OCI-LY3 (cell line): ENCODE measurements at regions not wholly inside any gene's neighbourhood (a gene's known extent, or its start where the extent isn't known, plus 50 kb on each side); places are given as distances from the start of the nearest gene placed in this dataset.
A peak's percentile ranks its signal among the peaks of the same experiment; 100 is the strongest.

ENCODE experiments used
- H2AFZ ChIP-seq: fragments of 200-600, 300-600 bp; shearing (Covaris generic); 2 replicates; pipeline ENCODE4 v1.6.0; 2014; ENCODE audit warnings: antibody characterized with exemption, low read depth, low read length
- H3K27ac ChIP-seq: fragments of 200-600, 300-600 bp; sonication (generic); 2 replicates; pipeline ENCODE4 v1.5.1; 2014; ENCODE audit warnings: mild to moderate bottlenecking, low read length, moderate library complexity, mixed read lengths
- H3K27me3 ChIP-seq: fragments of 200-600, 300-600 bp; sonication (generic); 2 replicates; pipeline ENCODE4 v1.6.1; 2014; ENCODE audit warnings: low read depth, low read length, mixed read lengths
- H3K36me3 ChIP-seq: fragments of 200-600, 300-600 bp; sonication (generic); replicated peaks from 2 replicates; pipeline ENCODE3; 2014; ENCODE audit warnings: low read depth, low read length, mixed read lengths
- H3K4me1 ChIP-seq: fragments of 300-600, 200-600 bp; sonication (generic); 2 replicates; pipeline ENCODE4 v1.6.1; 2014; ENCODE audit warnings: low read length, mixed read lengths
- H3K4me2 ChIP-seq: fragments of 200-600, 300-600 bp; sonication (generic); 2 replicates; pipeline ENCODE4 v1.6.1; 2014; ENCODE audit warnings: low read length, mixed read lengths
- H3K4me3 ChIP-seq: fragments of 300-600, 200-600 bp; sonication (generic); 2 replicates; pipeline ENCODE4 v1.5.1; 2014; ENCODE audit warnings: antibody characterized with exemption, mild to moderate bottlenecking, low read length, moderate library complexity
- H3K79me2 ChIP-seq: fragments of 300-600, 200-600 bp; shearing (Covaris generic); 2 replicates; pipeline ENCODE4 v1.6.1; 2014; ENCODE audit warnings: mild to moderate bottlenecking, low read length, mixed read lengths
- H3K9ac ChIP-seq: fragments of 300-600, 200-600 bp; shearing (Covaris generic); 2 replicates; pipeline ENCODE4 v1.6.0; 2014; ENCODE audit warnings: mild to moderate bottlenecking, low read length, moderate library complexity
- H3K9me3 ChIP-seq: fragments of 200-600, 300-600 bp; shearing (Covaris generic); 2 replicates; pipeline ENCODE4 v1.6.1; 2014; ENCODE audit warnings: low read length, mixed read lengths; ENCODE audit not compliant: insufficient read depth
- H4K20me1 ChIP-seq: fragments of 200-600, 300-600 bp; sonication (generic); 2 replicates; pipeline ENCODE4 v1.6.1; 2016; ENCODE audit warnings: low read length, mixed read lengths; ENCODE audit not compliant: insufficient read depth
- EZH2phosphoT487 ChIP-seq: fragments of 200-600 bp; shearing (Covaris generic); IDR thresholded peaks from 2 replicates; pipeline ENCODE4 v1.6.1; 2018; ENCODE audit warnings: antibody characterized with exemption, mixed run types, low read depth
- TF ChIP-seq, protein P1 (sequence below): fragments of 200-600, 300-600 bp; sonication (generic); IDR thresholded peaks from 2 replicates; pipeline ENCODE4 v1.5.1; 2014; ENCODE audit warnings: antibody characterized with exemption, low read length, low read depth

DNA sequence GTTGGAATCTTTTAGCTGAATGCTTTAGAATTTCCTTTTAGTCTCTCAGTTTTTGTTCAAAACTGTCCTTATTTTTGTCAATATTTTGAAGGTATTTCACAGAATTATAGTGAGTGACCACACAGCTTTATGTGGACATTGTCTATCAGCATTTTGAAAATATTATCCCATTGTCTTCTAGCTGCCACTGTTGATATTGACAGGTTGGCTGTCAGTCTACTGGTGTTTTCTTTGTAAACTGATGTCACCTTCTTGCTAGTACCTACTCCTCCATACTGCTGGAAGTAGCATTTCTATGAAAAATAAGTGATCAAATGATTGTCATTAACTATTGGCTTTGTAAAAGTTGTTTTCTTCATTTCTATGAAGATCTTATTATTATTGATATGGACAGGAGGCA lies 256.8 kb downstream of the KLF12 start:
- Histone ChIP-seq H3K36me3 (peaks cover 11% of the 10 kb centered on the region), H3K9ac (no peak overlapping the region), H3K9me3 (peaks cover 10% of the 10 kb centered on the region; the same call in 1 of the 2 replicates), H3K27me3 (no peaks in the 10 kb centered on the region), H3K79me2 (no peaks in the 10 kb centered on the region; the same call in 1 of the 2 replicates), H3K4me3 (no peak overlapping the region), H3K4me1 (peaks cover 44% of the 10 kb centered on the region), H3K4me2 (no peak overlapping the region), H2AFZ (no peak overlapping the region), H3K27ac (no peak overlapping the region), H4K20me1 (no peaks in the 10 kb centered on the region)
- TF ChIP-seq EZH2phosphoT487: no peak
- TF ChIP-seq, protein P1, sequence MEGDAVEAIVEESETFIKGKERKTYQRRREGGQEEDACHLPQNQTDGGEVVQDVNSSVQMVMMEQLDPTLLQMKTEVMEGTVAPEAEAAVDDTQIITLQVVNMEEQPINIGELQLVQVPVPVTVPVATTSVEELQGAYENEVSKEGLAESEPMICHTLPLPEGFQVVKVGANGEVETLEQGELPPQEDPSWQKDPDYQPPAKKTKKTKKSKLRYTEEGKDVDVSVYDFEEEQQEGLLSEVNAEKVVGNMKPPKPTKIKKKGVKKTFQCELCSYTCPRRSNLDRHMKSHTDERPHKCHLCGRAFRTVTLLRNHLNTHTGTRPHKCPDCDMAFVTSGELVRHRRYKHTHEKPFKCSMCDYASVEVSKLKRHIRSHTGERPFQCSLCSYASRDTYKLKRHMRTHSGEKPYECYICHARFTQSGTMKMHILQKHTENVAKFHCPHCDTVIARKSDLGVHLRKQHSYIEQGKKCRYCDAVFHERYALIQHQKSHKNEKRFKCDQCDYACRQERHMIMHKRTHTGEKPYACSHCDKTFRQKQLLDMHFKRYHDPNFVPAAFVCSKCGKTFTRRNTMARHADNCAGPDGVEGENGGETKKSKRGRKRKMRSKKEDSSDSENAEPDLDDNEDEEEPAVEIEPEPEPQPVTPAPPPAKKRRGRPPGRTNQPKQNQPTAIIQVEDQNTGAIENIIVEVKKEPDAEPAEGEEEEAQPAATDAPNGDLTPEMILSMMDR: no peak

DNA sequence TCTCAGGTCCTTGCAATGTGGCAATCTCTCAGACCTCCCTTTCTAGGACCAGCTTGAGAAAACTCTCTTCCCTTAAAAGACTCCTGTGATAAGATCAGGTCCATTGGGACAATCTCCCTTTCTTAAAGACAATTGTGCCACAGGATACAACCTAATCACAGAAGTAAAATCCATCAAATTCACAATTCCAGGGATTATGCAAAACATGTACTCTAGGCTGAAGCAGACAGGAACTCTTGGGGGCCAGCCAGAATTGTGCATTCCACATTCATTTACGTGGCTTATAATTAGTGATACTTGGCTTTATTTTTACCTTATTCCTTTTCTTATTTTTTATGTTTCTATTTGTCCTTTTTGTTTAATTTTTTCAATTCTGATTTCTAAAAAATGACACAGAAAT lies 257.9 kb downstream of the KLF12 start:
- peak overlapping the region; percentile 94 for H3K27ac ChIP-seq
- TF ChIP-seq, protein P1: no peak
- no peak for TF ChIP-seq EZH2phosphoT487
- H3K9ac ChIP-seq: peak overlapping the region; percentile 59; the same call in 1 of the 2 replicates
- peak overlapping the region; percentile 70; the same call in 1 of the 2 replicates for H3K4me2 ChIP-seq
- peaks cover 10% of the 10 kb centered on the region; the same call in 1 of the 2 replicates for H3K9me3 ChIP-seq
- no peak overlapping the region for H3K4me3 ChIP-seq
- peaks cover 54% of the 10 kb centered on the region for H3K4me1 ChIP-seq
- no peak overlapping the region for H2AFZ ChIP-seq
- H3K79me2 ChIP-seq: no peaks in the 10 kb centered on the region; the same call in 1 of the 2 replicates
- H4K20me1 ChIP-seq: no peaks in the 10 kb centered on the region
- no peaks in the 10 kb centered on the region for H3K27me3 ChIP-seq
- peaks cover 11% of the 10 kb centered on the region for H3K36me3 ChIP-seq

DNA sequence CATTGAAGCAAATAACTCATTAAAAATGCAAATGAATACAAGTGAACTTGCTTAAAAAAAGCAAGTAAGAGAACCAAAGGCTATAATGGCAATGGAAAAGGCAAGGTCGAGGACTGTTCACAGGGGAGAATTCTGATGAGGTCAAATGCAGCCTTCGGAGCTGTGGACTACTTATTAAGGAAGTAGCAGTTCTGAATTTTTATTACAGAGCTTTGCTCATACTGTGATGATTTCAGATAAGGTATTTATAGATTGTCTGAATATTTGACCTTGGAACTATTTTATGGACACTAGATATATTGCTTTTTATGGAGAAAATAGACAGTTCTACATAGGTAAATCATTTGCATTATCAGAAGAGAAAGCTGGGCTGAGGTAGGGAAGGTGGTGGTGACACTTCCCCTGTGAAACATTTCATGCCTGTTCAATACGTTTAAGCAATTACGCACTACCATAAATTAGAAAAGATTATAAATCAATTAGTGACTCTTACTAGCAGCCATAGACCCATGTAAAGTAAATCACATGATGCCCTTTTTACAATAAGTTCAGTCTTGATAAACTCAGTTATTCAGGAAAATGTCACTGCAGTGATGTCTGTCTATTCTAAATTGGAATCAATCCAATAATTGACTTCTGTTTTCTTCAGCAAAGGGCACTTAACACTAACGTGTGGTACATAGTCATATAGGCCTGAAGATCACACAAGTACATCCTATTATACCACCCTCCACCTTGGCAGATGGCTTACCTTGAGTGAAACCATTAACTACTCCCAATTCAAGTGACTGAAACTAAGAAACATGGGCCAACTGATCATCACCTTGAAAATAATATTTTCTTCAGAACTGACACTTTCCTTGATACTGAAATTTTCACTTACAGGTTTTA lies 260.0 kb downstream of the KLF12 start:
- Histone ChIP-seq H3K27ac (peak overlapping the region; percentile 94), H2AFZ (0 out of 2 replicates have a peak overlapping the region, but pooled peaks have one; percentile 0), H4K20me1 (no peaks in the 10 kb centered on the region), H3K9ac (peak overlapping the region; percentile 59), H3K27me3 (no peaks in the 10 kb centered on the region), H3K4me2 (peak overlapping the region; percentile 70), H3K79me2 (no peaks in the 10 kb centered on the region; the same call in 1 of the 2 replicates), H3K9me3 (peaks cover 10% of the 10 kb centered on the region; the same call in 1 of the 2 replicates), H3K4me3 (peak overlapping the region; percentile 41), H3K4me1 (peaks cover 69% of the 10 kb centered on the region), H3K36me3 (peaks cover 11% of the 10 kb centered on the region)
- TF ChIP-seq, protein P1: no peak
- TF ChIP-seq EZH2phosphoT487: no peak

DNA sequence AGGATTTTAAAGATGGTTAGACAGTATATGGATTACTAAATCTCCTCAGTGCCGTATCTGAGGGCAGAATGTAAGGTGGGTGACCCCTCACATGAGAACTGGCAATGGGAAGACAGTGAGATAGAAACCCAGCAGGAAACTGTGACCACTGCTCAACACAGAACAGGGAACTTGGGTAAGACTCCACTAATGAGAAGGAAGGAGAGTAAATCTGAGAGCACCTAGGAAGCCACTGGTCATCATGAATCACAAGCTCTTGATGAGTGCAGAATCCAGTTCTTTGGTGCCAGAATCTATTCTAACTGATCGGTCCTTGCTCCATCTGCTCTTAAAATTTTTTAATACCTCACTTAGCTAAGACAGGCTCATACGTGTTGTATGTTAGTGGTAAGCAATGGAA lies 261.8 kb downstream of the KLF12 start:
- Histone ChIP-seq H3K79me2 (no peaks in the 10 kb centered on the region; the same call in 1 of the 2 replicates), H3K36me3 (peaks cover 5% of the 10 kb centered on the region), H4K20me1 (no peaks in the 10 kb centered on the region), H3K9ac (peak overlapping the region; percentile 64), H3K4me3 (peak overlapping the region; percentile 33), H3K27me3 (no peaks in the 10 kb centered on the region), H2AFZ (no peak overlapping the region), H3K9me3 (peaks cover 4% of the 10 kb centered on the region; the same call in 1 of the 2 replicates), H3K27ac (peak overlapping the region; percentile 94), H3K4me2 (peak overlapping the region; percentile 70), H3K4me1 (peaks cover 69% of the 10 kb centered on the region)
- no peak for TF ChIP-seq EZH2phosphoT487
- TF ChIP-seq, protein P1: no peak
